ENCODE measurements at regions not wholly inside any gene's neighbourhood (a gene's known extent, or its start where the extent isn't known, plus 50 kb on each side); places are given as distances from the start of the nearest gene placed in this dataset.

DNA sequence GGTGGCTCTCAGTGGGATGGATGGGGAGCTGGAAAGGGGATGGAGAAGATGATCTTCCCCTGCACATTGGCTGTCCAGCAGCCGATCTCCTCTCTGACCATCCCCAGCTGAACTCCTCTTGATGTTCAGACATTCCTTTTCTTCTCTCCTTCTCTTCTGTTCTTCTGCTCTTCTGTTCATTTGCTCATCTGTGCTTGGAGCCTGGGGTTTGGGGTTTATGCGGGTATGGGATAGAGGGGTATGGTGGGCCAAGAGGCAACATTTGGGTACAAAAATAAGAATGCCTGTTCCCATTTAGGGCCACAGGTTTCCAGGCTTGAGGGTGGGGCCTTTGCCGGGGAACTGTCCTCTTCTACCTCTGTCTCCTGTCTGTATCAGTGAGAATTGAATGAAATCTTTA, 205.4 kb upstream of the XYLT1 start:
- DNase-seq, result no peak

DNA sequence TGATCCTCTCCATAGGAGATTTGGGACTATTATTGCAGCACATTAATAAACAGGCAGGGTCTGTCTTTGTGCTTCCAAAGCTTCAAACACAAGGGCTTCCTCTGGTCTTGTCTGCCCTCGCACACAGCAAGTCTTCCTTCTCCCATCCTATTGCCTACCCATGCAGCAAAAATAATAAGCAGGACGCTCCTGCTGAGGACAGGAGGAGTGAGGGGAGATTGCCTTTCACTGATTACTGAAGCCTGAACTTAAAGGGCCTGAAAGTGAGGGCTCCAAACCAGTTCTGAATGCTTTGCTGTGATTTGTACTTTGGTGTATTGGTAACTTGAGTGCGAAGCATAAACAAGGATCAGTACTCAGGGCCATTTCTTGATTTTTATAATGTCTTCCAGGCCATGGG, 197.6 kb upstream of the XYLT1 start:
- no peak for DNase-seq

DNA sequence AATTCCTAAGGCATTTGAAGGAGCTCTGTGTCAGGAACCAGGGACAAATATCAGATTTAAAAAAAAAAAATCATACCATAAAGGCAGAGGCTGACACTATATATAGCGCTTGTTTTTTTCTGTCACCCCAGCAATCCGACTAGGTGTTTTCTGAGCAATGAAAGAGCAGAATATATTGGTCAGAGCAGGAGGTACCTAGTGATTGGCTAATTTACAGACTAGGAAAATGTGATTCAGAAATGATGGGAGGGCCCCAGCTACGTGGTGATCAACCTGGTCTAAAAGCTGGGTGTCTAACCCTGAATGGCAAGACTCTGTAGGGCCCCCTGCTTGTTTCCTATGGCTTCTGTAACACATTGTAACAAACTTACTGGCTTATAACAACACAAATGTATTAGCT, 195.5 kb upstream of the XYLT1 start:
- DNase-seq, result no peak

DNA sequence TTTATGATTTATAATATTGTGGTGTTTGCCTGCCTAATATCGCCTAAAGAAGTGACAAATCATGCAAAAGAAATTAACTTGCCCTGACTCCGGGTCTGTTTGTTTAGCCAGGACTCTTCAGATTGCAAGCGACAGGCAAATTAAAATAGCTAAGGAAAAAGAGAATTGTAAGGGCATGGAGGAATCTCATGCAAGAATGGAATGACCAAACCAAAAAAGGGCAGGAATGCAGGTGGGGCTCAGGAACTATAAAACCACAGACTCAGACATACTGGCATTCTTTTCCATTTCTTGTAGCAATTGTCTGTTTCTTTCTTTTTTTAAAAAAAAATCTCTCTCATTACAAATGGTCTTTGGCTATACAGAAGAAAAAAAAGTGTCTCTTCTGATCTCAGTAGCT, 188.1 kb upstream of the XYLT1 start:
- no peak for DNase-seq

DNA sequence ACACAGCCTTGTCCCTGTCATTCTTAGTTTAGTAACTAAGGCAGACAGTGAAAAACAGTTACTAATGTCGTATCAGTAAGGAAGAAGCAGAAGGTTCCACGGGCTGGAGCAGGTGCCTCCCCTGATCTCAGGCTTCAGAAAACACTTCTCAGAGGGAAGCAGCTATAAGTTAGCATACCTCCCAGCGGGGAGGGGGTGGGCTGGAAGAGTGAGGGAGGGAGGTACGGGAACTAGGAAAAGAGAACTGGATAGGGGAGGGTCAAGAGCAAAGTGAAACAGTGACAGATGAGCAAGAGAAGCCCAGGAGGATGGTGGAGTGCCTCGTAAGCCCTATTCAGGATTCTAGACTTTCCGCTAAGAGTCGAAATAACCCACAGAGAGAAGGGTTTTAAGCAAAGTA, 186.3 kb upstream of the XYLT1 start:
- DNase-seq, result no peak

DNA sequence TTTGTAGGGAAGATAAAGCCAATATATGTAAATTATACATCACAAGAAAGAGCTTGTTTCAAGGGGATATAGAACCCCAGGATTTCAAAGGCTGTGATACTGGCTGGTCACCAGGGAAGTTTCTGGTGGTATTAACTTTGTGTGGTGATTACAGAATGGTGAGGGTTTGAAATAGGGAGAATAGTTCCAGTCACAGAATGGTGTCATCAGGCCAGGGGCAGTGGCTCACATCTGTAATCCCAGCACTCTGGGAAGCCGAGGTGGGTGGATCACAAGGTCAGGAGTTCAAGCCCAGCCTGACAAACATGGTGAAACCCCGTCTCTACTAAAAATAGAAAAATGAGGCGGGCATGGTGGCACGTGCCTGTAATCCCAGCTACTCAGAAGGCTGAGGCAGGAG, 183.8 kb upstream of the XYLT1 start:
- DNase-seq, result no peak

DNA sequence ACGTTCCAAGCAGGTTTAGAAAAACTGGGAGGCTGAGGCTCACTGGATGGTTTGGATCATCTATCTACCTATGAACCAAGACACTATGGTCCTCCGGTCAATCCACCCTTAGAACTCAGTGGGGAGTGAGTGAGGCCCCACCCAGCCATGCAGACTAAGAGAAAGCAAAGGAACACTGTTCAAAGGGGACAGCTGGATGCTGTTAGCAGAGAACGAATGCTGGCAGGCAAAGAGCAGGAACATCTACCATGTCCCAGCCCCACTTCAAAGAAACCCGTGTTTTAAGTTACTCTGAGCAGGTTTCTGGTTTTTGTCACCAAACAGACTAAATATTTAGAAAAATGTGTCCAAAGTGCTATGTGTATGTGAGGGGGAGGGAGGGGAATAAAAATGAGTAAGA, 183.4 kb upstream of the XYLT1 start:
- peak in 1 of 56 donors; percentile 2 for DNase-seq

DNA sequence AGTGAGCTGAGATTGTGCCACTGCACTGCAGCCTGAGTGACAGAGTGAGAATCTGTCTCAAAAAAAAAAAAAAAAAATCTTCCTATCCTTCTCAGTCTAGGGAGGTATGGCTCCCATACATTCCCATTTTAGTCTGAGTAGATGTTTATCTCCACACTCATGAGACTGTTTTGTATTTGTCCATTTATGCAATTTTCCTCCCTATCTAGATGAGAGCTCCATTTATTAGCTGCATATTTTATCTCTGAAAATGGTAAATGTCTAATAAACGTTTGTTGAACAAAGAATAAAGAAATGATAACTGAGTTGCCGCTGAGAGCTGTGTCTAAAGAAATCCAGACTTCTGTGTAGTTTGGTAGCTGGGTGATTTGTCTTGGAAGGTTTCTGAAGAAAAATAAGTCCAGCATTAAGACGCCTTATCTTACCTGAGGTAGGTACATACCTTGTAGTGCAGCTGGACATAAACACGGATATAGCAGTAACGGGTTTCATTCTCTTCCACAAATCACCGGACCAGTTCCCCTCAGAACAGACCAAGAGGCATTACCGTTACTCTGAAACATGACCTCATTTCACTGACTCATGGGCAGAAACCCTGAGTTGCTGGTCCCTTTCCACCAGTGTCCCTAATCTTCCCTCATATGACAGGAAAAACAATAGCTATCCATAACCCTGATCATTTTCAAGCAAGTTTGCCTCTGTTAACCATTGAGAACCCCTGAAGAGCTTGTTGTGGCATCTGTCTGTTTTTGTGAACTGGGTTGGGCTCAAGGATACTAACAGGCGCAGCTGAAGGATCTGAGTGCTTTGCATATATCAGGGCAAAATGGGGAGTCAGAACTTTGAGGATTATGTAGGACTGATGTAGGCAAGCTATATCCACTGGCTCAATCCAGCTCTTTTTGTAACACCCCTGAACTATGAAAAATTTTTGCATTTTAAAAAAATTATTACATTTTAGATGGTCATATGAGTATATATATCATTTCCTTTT, 177.4 kb upstream of the XYLT1 start:
- DNase-seq, result no peak

DNA sequence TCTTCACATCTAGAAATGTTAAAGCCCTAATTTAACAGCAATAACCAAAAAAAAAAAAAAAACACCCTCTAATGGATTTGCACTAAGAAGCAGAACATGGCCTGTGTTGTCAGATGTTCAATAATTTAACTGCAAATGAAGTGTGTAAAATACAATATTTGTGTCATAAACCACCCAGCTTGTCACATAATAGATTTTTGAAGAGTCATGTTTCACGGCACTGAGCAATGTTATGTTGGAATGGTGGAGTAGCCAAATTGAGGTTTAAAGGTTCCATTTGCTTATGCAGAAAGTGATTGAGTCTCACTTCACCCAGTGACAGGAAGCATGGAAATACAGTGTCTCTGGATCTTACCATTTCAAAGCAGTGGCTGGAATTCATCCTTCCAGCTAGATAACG, 173.2 kb upstream of the XYLT1 start:
- no peak for DNase-seq

DNA sequence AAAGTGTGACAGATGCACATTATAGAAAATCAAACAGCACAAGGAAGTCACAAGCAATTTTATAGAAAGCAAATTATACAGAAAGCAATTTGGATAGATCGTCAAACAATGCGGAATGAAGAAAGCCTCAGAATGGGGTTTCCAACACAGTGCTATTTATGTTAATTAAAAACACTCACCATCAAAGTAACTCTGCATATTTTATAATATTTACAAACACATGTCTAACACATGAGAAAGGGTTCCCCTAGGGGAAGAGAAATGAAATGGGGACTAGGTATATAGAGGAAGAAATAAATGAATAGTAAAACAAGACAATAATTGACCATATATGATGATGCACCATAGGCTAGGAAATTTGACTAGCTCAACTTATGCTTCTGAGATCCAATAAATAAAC, 171.2 kb upstream of the XYLT1 start:
- DNase-seq, result no peak

DNA sequence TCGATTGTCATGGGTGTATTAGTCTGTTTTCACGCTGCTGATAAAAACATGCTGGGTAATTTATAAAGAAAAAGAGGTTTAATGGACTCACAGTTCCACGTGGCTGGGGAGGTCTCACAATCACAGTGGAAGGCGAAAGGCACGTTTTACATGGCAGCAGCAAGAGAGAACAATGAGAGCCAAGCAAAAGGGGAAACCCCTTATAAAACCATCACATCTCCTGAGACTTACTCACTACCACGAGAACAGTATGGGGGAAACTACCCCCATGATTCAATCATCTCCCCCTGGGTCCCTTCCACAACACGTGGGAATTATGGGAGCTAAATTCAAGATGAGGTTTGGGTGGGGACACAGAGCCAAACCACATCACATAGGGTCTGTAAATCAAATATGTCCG, 167.4 kb upstream of the XYLT1 start:
- DNase-seq, result no peak

DNA sequence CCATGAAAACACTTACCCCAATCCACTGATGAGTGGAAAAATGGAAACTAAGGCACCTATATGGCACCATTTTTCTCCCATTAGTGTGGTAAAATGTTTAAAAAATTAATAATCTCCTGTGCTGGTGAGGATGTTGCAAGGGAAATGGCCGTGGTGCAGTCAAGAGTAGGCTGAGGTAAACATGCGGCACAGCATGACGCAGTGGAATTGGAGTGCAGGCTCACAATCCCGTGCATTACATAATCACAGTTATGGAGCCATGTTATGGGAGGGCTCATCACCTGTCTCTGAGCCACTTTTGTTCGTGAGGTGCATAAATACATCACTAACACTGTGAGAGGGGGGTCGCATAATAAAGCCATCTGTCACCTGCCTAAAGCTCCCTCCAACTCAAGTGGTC, 164.4 kb upstream of the XYLT1 start:
- no peak for DNase-seq

DNA sequence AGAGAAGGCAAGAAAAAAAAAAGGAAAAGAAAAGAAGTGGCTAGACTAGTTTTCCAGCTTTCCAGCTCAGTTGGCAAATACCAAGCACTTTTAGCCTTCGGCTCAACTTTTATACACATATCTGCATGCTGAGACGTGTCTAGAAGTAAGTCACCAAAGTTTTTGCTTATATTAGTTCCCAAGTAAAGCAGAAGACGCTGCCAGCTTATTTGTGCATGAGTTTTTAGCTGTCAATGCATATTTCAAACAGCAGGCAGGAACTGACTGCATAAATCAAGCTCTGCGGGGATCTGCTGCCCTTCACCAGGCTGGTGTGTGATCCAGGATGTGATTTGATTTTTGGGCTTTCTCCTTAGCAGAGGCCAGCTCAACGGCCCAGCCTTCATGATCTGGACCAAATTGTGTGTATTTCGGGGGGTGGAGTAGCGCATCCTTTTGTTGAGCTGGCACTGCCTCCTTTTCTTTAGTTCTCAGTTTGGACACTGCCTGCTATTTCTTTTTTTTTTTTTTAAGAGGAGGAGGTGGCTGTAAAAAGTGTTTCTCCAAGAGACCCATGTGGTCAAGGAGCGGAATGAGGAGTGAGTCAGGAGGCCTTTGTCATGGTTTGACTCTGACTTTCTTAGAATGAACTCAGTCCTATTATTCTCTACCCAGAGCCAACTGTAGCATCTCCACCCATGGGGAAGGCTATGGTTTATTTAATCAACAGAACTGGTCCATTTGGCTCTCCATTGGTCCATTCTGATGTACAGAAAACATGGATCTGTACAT, 162.6 kb upstream of the XYLT1 start:
- DNase-seq, result no peak

DNA sequence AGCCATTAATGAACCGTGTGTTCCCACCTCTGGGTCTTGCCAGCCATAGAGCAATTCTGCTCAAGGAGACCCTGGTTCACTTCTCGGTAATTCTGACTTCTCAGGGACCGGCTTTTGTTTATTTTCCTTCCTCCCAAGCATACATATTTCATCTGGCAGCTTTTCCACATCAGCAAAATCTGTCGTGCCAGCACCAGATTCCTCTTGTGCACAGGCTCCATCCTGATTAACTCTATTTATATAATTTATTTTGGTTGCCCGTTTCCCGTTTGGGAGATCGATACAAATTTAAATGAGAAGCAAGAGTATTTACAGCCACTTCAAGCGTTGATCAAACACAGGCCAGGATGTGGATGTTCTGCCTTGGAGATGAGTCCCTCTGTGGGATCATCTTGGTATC, 161.9 kb upstream of the XYLT1 start:
- no peak for DNase-seq

DNA sequence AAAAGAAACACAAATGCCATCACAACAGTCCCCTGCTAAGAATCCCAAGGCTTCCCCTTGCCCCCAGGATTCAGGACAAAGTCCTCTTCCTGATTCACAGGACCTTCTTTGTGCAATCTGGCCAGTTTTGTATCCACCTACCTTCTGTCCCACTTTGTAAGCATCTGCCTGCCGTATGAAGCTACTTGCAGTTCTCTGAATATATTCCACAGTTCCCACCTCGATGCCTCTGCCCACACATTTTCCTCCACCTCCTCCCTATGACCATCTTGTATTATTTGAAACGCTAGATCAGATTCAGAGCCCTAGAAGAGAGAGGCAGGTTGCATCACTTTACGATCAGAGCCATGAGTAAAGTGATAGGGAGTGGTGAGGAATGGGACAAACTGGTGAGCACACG, 159.2 kb upstream of the XYLT1 start:
- DNase-seq, result peak in 12 of 56 donors; percentile 0 to 10 (median 4)

DNA sequence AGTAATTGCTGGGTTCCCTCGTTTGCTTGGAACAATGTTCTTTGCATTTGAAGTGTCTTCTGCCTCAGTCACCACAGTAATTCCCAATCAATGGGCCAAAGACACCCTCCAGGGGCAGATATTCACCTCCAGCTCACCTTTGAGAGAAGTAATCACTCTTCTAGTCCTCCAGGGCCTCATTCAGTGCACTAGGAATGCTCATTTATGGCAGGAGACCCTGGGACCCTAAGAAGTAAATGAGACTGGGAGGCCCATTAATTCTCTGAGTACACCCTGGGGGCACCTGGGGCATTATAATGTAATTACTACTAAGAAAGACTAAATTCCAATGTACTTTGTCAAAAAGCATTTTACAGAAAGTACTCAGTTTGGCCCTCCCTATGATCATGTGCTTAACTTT, 158.2 kb upstream of the XYLT1 start:
- DNase-seq, result no peak

DNA sequence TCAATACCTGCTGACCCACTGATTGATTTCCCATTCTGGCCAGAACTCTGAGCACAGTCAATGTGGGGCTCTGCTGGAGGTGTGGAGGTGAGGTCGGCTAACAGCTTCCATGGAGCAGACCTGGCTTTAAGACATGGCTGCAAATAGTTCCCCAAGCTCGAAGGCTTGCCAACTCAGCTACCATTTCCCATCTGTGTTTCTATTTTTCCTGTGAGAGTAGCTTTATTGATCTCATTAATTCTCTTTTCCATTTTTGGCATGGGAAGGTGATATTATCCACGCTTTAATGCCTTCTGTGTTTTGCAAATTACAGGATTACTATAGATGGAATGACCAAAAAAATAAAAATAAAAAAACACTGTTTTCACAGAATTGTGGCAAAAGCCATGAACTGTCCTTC, 151.6 kb upstream of the XYLT1 start:
- DNase-seq, result no peak

DNA sequence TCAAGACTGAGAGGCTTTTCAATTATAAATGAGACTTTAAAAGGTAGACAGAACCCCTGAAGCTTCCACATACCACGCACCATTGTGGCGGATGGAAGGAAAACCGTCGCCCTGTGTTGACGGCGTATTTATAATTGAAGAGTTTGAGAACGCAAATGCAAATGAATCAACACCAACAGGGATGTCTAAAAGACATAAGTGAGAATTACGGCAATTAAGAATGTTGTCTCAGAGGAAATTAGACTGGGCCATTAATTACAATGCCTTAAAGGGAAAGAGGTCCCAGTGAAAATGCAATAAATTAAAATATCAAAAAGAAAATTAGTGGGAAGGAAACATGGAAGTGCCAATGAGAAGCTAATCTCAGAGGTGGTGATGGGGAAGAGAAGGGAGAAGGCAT, 148.5 kb upstream of the XYLT1 start:
- DNase-seq, result no peak

DNA sequence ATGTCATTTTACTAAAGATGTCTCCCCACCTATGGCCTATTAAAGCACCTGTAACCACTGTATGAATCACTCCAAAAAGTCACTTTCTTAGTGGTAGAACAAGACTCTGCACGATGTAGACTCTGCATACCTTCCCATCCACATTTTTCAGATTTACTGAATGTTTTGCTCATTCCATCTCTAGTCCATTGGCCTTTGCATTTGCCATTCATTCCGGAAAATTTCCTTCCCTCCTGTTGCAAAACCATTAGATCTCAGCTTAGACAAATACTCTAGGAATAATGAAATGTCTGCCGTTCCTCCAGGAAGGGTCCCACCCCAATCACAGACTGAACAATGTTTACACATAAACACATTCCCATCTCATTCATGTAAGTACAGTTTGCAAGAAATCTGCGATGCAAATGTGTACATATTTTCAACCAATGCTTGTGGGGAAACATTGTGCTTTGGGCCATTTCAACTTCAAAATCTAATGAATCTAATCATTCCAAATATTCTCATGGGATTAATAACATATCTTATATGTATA, 146.3 kb upstream of the XYLT1 start:
- no peak for DNase-seq

DNA sequence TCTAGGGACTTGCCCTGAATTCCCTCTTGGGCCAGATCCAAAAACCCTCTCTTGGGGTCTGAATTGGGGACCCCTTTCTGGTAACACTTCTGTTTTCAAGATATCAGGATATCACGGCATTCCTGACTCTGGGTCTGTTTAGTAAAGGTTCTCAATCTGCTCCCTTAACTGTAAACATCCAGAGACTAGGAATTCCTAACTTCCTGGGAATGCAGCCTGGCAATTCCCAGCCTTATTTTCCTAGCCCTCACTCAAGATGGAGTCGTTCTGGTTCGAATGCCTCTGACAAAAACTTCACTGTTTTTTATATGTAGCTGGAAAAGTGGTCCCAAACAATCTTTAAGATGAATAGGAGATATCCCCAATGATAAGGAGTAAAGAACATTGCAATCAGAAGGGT, 141.6 kb upstream of the XYLT1 start:
- no peak for DNase-seq

DNA sequence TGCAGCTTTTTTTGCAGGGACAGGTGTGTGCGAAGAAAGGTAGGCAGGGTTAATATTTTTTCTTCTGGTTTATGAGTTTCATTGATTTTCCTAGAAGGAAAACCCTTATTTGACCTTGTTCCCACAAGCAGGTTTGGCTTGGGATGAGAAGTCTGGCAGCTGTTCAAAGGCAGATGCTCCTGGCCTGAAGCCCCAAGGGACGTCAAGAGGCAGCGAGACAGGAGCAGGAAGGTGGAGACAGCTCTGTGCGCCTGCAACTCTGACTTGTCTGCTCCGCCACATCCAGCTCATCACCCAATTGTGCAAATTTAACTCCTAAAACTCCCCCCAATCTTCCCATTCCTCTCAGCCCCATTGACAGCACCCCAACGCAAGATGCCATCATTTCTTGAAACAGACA, 136.8 kb upstream of the XYLT1 start:
- DNase-seq, result no peak

DNA sequence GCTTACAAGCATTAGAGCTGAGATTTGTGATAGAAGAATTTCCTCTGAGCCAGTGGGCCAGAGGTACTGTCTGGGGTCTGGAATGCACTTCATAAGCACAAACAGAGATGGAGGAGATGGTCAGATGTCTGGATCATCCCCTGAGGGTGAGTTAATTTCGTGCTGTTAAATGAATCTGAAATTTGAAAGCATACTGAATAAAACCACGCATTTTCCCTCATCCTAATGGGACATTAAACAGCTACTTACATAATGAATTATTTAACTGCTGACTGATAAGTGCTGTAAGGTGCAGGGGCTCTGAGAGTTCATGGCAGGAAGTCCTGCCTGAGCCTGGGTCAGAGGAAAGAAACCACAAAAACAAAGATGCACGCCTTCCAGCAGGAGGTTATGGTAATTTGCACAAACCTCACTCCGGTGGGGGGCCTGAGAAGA, 136.3 kb upstream of the XYLT1 start:
- DNase-seq, result no peak
